Glutamatergic neuron (in vitro differentiated cells): ENCODE measurements at regions not wholly inside any gene's neighbourhood (a gene's known extent, or its start where the extent isn't known, plus 50 kb on each side); places are given as distances from the start of the nearest gene placed in this dataset.

Source experiments
- DNase-seq: peaks from one replicate; pipeline ENCODE4 v3.0.0; 2022
- H3K27ac Mint-ChIP-seq: one replicate; pipeline ENCODE4 v1.8.0; 2020; ENCODE audit warnings: mild to moderate bottlenecking, mixed read lengths, inconsistent platforms; ENCODE audit not compliant: unreplicated experiment
- H3K27me3 Mint-ChIP-seq: one replicate; pipeline ENCODE4 v1.8.0; 2020; ENCODE audit warnings: mild to moderate bottlenecking, moderate library complexity, mixed read lengths, inconsistent platforms; ENCODE audit not compliant: unreplicated experiment
- H3K36me3 Mint-ChIP-seq: one replicate; pipeline ENCODE4 v1.8.0; 2020; ENCODE audit warnings: mild to moderate bottlenecking, mixed read lengths, inconsistent platforms; ENCODE audit not compliant: unreplicated experiment
- H3K4me1 Mint-ChIP-seq: one replicate; pipeline ENCODE4 v1.8.0; 2020; ENCODE audit warnings: mild to moderate bottlenecking, low read depth, mixed read lengths, inconsistent platforms; ENCODE audit not compliant: unreplicated experiment
- H3K4me3 Mint-ChIP-seq: one replicate; pipeline ENCODE4 v1.8.0; 2020; ENCODE audit warnings: mild to moderate bottlenecking, mixed read lengths, inconsistent platforms; ENCODE audit not compliant: unreplicated experiment
- H3K9me3 Mint-ChIP-seq: one replicate; pipeline ENCODE4 v1.8.0; 2020; ENCODE audit warnings: mild to moderate bottlenecking, moderate library complexity, mixed read lengths, inconsistent platforms; ENCODE audit not compliant: unreplicated experiment
- TF ChIP-seq, protein P1 (sequence below): fragments of 200-600 bp; sonication (generic); IDR thresholded peaks from one replicate; pipeline ENCODE4 v1.5.0; 2021; ENCODE audit not compliant: partially characterized antibody, unreplicated experiment

GRCh38 chr14:76585616-76586015 is 175.7 kb upstream of the VASH1 start:
- H3K4me1 Mint-ChIP-seq = no peaks in the 10 kb centered on the region
- H3K27me3 Mint-ChIP-seq = peaks cover 1% of the 10 kb centered on the region
- H3K36me3 Mint-ChIP-seq = no peaks in the 10 kb centered on the region
- no peak overlapping the region for H3K27ac Mint-ChIP-seq
- no peak overlapping the region for H3K4me3 Mint-ChIP-seq
- TF ChIP-seq, protein P1, sequence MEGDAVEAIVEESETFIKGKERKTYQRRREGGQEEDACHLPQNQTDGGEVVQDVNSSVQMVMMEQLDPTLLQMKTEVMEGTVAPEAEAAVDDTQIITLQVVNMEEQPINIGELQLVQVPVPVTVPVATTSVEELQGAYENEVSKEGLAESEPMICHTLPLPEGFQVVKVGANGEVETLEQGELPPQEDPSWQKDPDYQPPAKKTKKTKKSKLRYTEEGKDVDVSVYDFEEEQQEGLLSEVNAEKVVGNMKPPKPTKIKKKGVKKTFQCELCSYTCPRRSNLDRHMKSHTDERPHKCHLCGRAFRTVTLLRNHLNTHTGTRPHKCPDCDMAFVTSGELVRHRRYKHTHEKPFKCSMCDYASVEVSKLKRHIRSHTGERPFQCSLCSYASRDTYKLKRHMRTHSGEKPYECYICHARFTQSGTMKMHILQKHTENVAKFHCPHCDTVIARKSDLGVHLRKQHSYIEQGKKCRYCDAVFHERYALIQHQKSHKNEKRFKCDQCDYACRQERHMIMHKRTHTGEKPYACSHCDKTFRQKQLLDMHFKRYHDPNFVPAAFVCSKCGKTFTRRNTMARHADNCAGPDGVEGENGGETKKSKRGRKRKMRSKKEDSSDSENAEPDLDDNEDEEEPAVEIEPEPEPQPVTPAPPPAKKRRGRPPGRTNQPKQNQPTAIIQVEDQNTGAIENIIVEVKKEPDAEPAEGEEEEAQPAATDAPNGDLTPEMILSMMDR = no peak
- DNase-seq = no peak
- peaks cover 2% of the 10 kb centered on the region for H3K9me3 Mint-ChIP-seq

GRCh38 chr14:76589246-76589645 is 172.0 kb upstream of the VASH1 start:
- no peaks in the 10 kb centered on the region for H3K4me1 Mint-ChIP-seq
- TF ChIP-seq, protein P1 = no peak
- no peaks in the 10 kb centered on the region for H3K36me3 Mint-ChIP-seq
- peaks cover 2% of the 10 kb centered on the region for H3K9me3 Mint-ChIP-seq
- no peak overlapping the region for H3K4me3 Mint-ChIP-seq
- peaks cover 2% of the 10 kb centered on the region for H3K27me3 Mint-ChIP-seq
- DNase-seq = no peak
- no peak overlapping the region for H3K27ac Mint-ChIP-seq

DNA sequence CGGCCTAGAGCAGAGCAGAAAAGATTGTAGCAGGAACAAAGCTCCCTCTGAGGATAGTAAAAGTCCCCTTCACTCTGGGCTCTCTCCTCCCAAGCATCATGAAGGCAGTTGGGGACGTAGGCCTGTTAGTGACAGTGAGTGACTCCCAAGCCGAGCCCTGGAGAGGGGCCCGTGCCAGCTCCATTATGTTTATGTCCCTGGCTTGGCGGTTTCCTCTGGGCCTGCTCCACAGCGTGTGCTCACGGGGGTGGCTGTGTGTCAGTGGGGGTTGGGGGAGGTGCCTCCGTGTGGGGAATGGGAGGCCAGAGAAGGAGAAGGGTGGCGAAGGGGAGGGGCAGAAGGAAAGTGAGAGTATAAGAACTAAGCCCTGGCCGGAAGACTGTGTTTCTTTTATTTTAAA is 170.0 kb upstream of the VASH1 start:
- no peak overlapping the region for H3K4me3 Mint-ChIP-seq
- H3K9me3 Mint-ChIP-seq = peaks cover 2% of the 10 kb centered on the region
- TF ChIP-seq, protein P1 = no peak
- no peaks in the 10 kb centered on the region for H3K36me3 Mint-ChIP-seq
- DNase-seq = no peak
- peaks cover 2% of the 10 kb centered on the region for H3K27me3 Mint-ChIP-seq
- no peaks in the 10 kb centered on the region for H3K4me1 Mint-ChIP-seq
- H3K27ac Mint-ChIP-seq = no peak overlapping the region

GRCh38 chr14:76595266-76595665 is 166.0 kb upstream of the VASH1 start:
- Mint-ChIP-seq H3K4me1 (peaks cover 16% of the 10 kb centered on the region), H3K27me3 (peaks cover 3% of the 10 kb centered on the region), H3K27ac (no peak overlapping the region), H3K36me3 (no peaks in the 10 kb centered on the region), H3K4me3 (no peak overlapping the region), H3K9me3 (no peaks in the 10 kb centered on the region)
- TF ChIP-seq, protein P1 = no peak
- no peak for DNase-seq

- DNase-seq = no peak
Observed at GRCh38 chr14:76597387-76597786, 163.9 kb upstream of the VASH1 start.

More at GRCh38 chr14:76597387-76597786, 163.9 kb upstream of the VASH1 start:
- Mint-ChIP-seq H3K4me1 (peaks cover 18% of the 10 kb centered on the region), H3K27ac (no peak overlapping the region), H3K36me3 (peaks cover 8% of the 10 kb centered on the region), H3K27me3 (peaks cover 5% of the 10 kb centered on the region), H3K4me3 (no peak overlapping the region), H3K9me3 (no peaks in the 10 kb centered on the region)
- TF ChIP-seq, protein P1 = no peak
